ENCODE measurements at regions not wholly inside any gene's neighbourhood (a gene's known extent, or its start where the extent isn't known, plus 50 kb on each side); places are given as distances from the start of the nearest gene placed in this dataset.

- DNase-seq (ENCODE audit: low spot score), result no peak
- no peak for TF ChIP-seq CTCF (IDR thresholded peaks at IDR 0.05; ENCODE audit: extremely low read depth, missing control alignments)
Observed at GRCh38 chr10:108840944-108841343, 1082.4 kb downstream of the XPNPEP1 start.

GRCh38 chr10:108836362-108836761 is 1086.9 kb downstream of the XPNPEP1 start:
- DNase-seq (ENCODE audit: low spot score), result no peak
- TF ChIP-seq CTCF (IDR thresholded peaks at IDR 0.05; ENCODE audit: extremely low read depth, missing control alignments), result no peak

- no peak for DNase-seq (ENCODE audit: low spot score)
- TF ChIP-seq CTCF (IDR thresholded peaks at IDR 0.05; ENCODE audit: extremely low read depth, missing control alignments), result no peak
Observed at GRCh38 chr10:108822026-108822425, 1101.3 kb downstream of the XPNPEP1 start.

- TF ChIP-seq CTCF (IDR thresholded peaks at IDR 0.05; ENCODE audit: extremely low read depth, missing control alignments), result no peak
- DNase-seq (ENCODE audit: low spot score), result no peak
Observed at GRCh38 chr10:108819302-108819701, 1104.0 kb downstream of the XPNPEP1 start.

- TF ChIP-seq CTCF (IDR thresholded peaks at IDR 0.05; ENCODE audit: extremely low read depth, missing control alignments), result no peak
Observed at GRCh38 chr10:108817584-108817983, 1105.7 kb downstream of the XPNPEP1 start.

GRCh38 chr10:108817135-108817534 is 1106.2 kb downstream of the XPNPEP1 start:
- TF ChIP-seq CTCF (IDR thresholded peaks at IDR 0.05; ENCODE audit: extremely low read depth, missing control alignments), result no peak
- no peak for DNase-seq (ENCODE audit: low spot score)

More at GRCh38 chr10:108817584-108817983, 1105.7 kb downstream of the XPNPEP1 start:
- no peak for DNase-seq (ENCODE audit: low spot score)

GRCh38 chr10:108812906-108813305 is 1110.4 kb downstream of the XPNPEP1 start:
- no peak for TF ChIP-seq CTCF (IDR thresholded peaks at IDR 0.05; ENCODE audit: extremely low read depth, missing control alignments)
- DNase-seq (ENCODE audit: low spot score), result no peak

All from GM20000 (cell line).